Activated gamma-delta T cell treated with anti-CD3 and anti-CD28 coated beads, Interleukin-2, amount 50 U/mL, for 16 hours (primary cell): ENCODE measurements at regions not wholly inside any gene's neighbourhood (a gene's known extent, or its start where the extent isn't known, plus 50 kb on each side); places are given as distances from the start of the nearest gene placed in this dataset.

ENCODE experiments used
- DNase-seq: peaks from one replicate; pipeline ENCODE4 v3.0.0-alpha.2; 2020; ENCODE audit warnings: low read depth

- DNase-seq = no peak
Measured at GRCh38 chr13:21822029-21822428, 151.2 kb downstream of the FGF9 start.

GRCh38 chr13:21823416-21823815 lies 152.5 kb downstream of the FGF9 start:
- DNase-seq = no peak

- no peak for DNase-seq
Measured at GRCh38 chr13:21823949-21824348, 153.1 kb downstream of the FGF9 start.

- no peak for DNase-seq
Measured at GRCh38 chr13:21825186-21825585, 154.3 kb downstream of the FGF9 start.

GRCh38 chr13:21825801-21826200 lies 154.9 kb downstream of the FGF9 start:
- DNase-seq = no peak

- DNase-seq = no peak
Measured at GRCh38 chr13:21826214-21827015, 155.5 kb downstream of the FGF9 start.

GRCh38 chr13:21831654-21832324 lies 160.9 kb downstream of the FGF9 start:
- no peak for DNase-seq

- no peak for DNase-seq
Measured at GRCh38 chr13:21833921-21834320, 163.0 kb downstream of the FGF9 start.

GRCh38 chr13:21834521-21834920 lies 163.6 kb downstream of the FGF9 start:
- no peak for DNase-seq

GRCh38 chr13:21837288-21837687 lies 166.4 kb downstream of the FGF9 start:
- no peak for DNase-seq

- no peak for DNase-seq
Measured at GRCh38 chr13:21837841-21838551, 167.1 kb downstream of the FGF9 start.

- DNase-seq = no peak
Measured at GRCh38 chr13:21846605-21847004, 175.7 kb downstream of the FGF9 start.

GRCh38 chr13:21849323-21849722 lies 178.4 kb downstream of the FGF9 start:
- DNase-seq = no peak

- DNase-seq = no peak
Measured at GRCh38 chr13:21850013-21851006, 179.4 kb downstream of the FGF9 start.

- DNase-seq = no peak
Measured at GRCh38 chr13:21852043-21852442, 181.2 kb downstream of the FGF9 start.

- DNase-seq = no peak
Measured at GRCh38 chr13:21853779-21854178, 182.9 kb downstream of the FGF9 start.

GRCh38 chr13:21868823-21869222 lies 197.9 kb downstream of the FGF9 start:
- no peak for DNase-seq

GRCh38 chr13:21871382-21871781 lies 200.5 kb downstream of the FGF9 start:
- DNase-seq = no peak

GRCh38 chr13:21871919-21872318 lies 201.0 kb downstream of the FGF9 start:
- no peak for DNase-seq

GRCh38 chr13:21872795-21873194 lies 201.9 kb downstream of the FGF9 start:
- DNase-seq = no peak

GRCh38 chr13:21875116-21875515 lies 204.2 kb downstream of the FGF9 start:
- no peak for DNase-seq
